ENCODE measurements at regions not wholly inside any gene's neighbourhood (a gene's known extent, or its start where the extent isn't known, plus 50 kb on each side); places are given as distances from the start of the nearest gene placed in this dataset.

- TF ChIP-seq POLR2A (IDR thresholded peaks at IDR 0.05; ENCODE audit: low read depth, low read length), result no peak
- no peak for TF ChIP-seq EZH2 (IDR thresholded peaks at IDR 0.05; ENCODE audit: borderline replicate concordance, control insufficient read depth, low read depth, low read length)
- TF ChIP-seq CTCF (IDR thresholded peaks at IDR 0.05 in 2 of 3, conservative IDR thresholded peaks at IDR 0.05 in 1 of 3; ENCODE audit: control insufficient read depth in 2 of 3, extremely low read depth in 1 of 3, insufficient read depth in 1 of 3, low read depth in 3 of 3, low read length in 3 of 3), result no peak
- no peak for TF ChIP-seq ZNF622 (IDR thresholded peaks at IDR 0.05)
- no peak for TF ChIP-seq TAF1 (IDR thresholded peaks at IDR 0.05; ENCODE audit: borderline replicate concordance, low read depth, low read length)
- TF ChIP-seq RAD21 (IDR thresholded peaks at IDR 0.05; ENCODE audit: insufficient read depth, low read depth, low read length), result no peak
- TF ChIP-seq BACH1 (IDR thresholded peaks at IDR 0.05; ENCODE audit: borderline replicate concordance), result no peak
- no peak for TF ChIP-seq SP1 (IDR thresholded peaks at IDR 0.05; ENCODE audit: low read depth, low read length)
Observed at GRCh38 chr5:21594566-21594965, 1258.6 kb downstream of the CDH12 start.

All from GM12878 (cell line).